Right lobe of liver (tissue), 6 donors: ENCODE measurements at regions not wholly inside any gene's neighbourhood (a gene's known extent, or its start where the extent isn't known, plus 50 kb on each side); places are given as distances from the start of the nearest gene placed in this dataset.

Experiments used
- ATAC-seq, 4 donors: fragments of 200-7000 bp; cut with Tn5 transposase; one replicate each; pipeline ENCODE4 v1.9.1; 2020; ENCODE audit warnings: mild to moderate bottlenecking in 4 of 4, moderate library complexity in 4 of 4
- DNase-seq, 3 donors: peaks; one replicate each; pipeline ENCODE4 v3.0.0-alpha.2; 2020
- H3K27ac ChIP-seq, 3 donors: fragments of 200-600 bp; one replicate each; pipeline ENCODE4 v1.8.0; 2022
- H3K27me3 ChIP-seq, 2 donors: fragments of 200-600 bp; one replicate each; pipeline ENCODE4 v1.8.0; 2022
- H3K36me3 ChIP-seq, 4 donors: fragments of 200-600 bp; sonication (generic) in 1 of 4; one replicate each; pipeline versions ENCODE4 v1.5.1 to v1.8.0; 2017 to 2022; ENCODE audit warnings: control low read depth in 1 of 4
- H3K4me1 ChIP-seq, 4 donors: fragments of 200-600 bp; sonication (generic) in 1 of 4; one replicate each; pipeline versions ENCODE4 v1.5.1 to v1.8.0; 2017 to 2022; ENCODE audit warnings: control low read depth in 1 of 4
- H3K4me3 ChIP-seq, 3 donors: fragments of 200-600 bp; one replicate each; pipeline ENCODE4 v1.8.0; 2022
- H3K9me3 ChIP-seq, 4 donors: fragments of 200-600 bp; sonication (generic) in 1 of 4; one replicate each; pipeline versions ENCODE4 v1.5.1 to v1.8.0; 2017 to 2022; ENCODE audit warnings: control low read depth in 1 of 4
- CTCF ChIP-seq, 4 donors: fragments of 200-600 bp in 3 of 4; fragments of 450-650 bp in 1 of 4; IDR thresholded peaks; one replicate each; pipeline versions ENCODE4 v1.5.1 to v1.8.0; 2016 to 2022; ENCODE audit warnings: antibody characterized with exemption in 4 of 4, mild to moderate bottlenecking in 2 of 4
- POLR2A ChIP-seq: fragments of 450-650 bp; IDR thresholded peaks from one replicate; pipeline ENCODE4 v1.6.1; 2017; ENCODE audit warnings: antibody characterized with exemption, mild to moderate bottlenecking
- WGBS: methylation state at CpG from one replicate; pipeline ENCODE4 v1.1.6; 2018; ENCODE audit warnings: low coverage, low lambda C conversion rate; ENCODE audit not compliant: insufficient coverage; ENCODE audit errors: missing lambda C conversion rate; 5-methylcytosine and 5-hydroxymethylcytosine counted together
- intact Hi-C, 2 donors: fragments of 100-400 bp; cut with DNase I; formaldehyde crosslinking; loops; one replicate each; pipeline versions ENCODE4 v1.11.2 to v1.14.1; 2022
- donor health status: DM: no; HTN: yes; CAD: no.
- donor health status: DM: no; HTN: no; CAD: no.
- donor health status: DM: no; HTN: no; CAD: no.
- donor health status: DM: no; HTN: yes; CAD: no.
- donor health status: DM: no; HTN: yes; CAD: no.

GRCh38 chr7:21253740-21254687 is 173.9 kb upstream of the SP4 start:
- Histone ChIP-seq H3K27ac (no peak overlapping the region), H3K9me3 (no peaks in the 10 kb centered on the region), H3K4me1 (no peaks in the 10 kb centered on the region), H3K27me3 (peaks cover 0 to 21% of the 10 kb centered on the region in 2 donors), H3K36me3 (no peaks in the 10 kb centered on the region), H3K4me3 (no peak overlapping the region)
- peak; percentile 25 to 52 (median 51) for DNase-seq
- TF ChIP-seq CTCF (IDR thresholded peaks at IDR 0.05) (peak; percentile 41 to 77 (median 64)), POLR2A (no peak)
- ATAC-seq = peak; percentile 80 to 86 (median 84)
- 8% methylated on average over 18 of the region's 18 CpGs for WGBS
- intact Hi-C loops = loop anchor here in 1 of 2 donors (5.0 kb wide), 1 partner anchor 253 kb away; no protein-coding TSS in a partner anchor

GRCh38 chr7:21256310-21256877 is 171.5 kb upstream of the SP4 start:
- TF ChIP-seq POLR2A (no peak), CTCF (IDR thresholded peaks at IDR 0.05) (peak; percentile 43 to 62 (median 51))
- Histone ChIP-seq H3K27me3 (peaks cover 0 to 21% of the 10 kb centered on the region in 2 donors), H3K4me3 (no peak overlapping the region), H3K4me1 (no peaks in the 10 kb centered on the region), H3K27ac (no peak overlapping the region), H3K36me3 (no peaks in the 10 kb centered on the region), H3K9me3 (no peaks in the 10 kb centered on the region)
- intact Hi-C loops = no loop called here
- 4% methylated on average over 3 of the region's 3 CpGs for WGBS
- DNase-seq = no peak
- ATAC-seq = peak in 2 of 4 donors; percentile 38 to 41

- Histone ChIP-seq H3K27me3 (peaks cover 0 to 5% of the 10 kb centered on the region in 2 donors), H3K36me3 (no peaks in the 10 kb centered on the region), H3K27ac (no peak overlapping the region), H3K4me3 (no peak overlapping the region), H3K9me3 (no peaks in the 10 kb centered on the region), H3K4me1 (no peaks in the 10 kb centered on the region)
- no peak for TF ChIP-seq POLR2A
- no peak for TF ChIP-seq CTCF (IDR thresholded peaks at IDR 0.05)
- intact Hi-C loops = loop anchor here in 1 of 2 donors (10.0 kb wide), 1 partner anchor 244 kb away; no protein-coding TSS in a partner anchor
- DNase-seq = no peak
- 20% methylated on average over 1 of the region's 1 CpG for WGBS
- no peak for ATAC-seq
Measured at GRCh38 chr7:21260939-21261338, 166.9 kb upstream of the SP4 start.

- Histone ChIP-seq H3K4me3 (no peak overlapping the region), H3K27ac (no peak overlapping the region), H3K9me3 (no peaks in the 10 kb centered on the region), H3K27me3 (no peaks in the 10 kb centered on the region), H3K4me1 (no peaks in the 10 kb centered on the region), H3K36me3 (no peaks in the 10 kb centered on the region)
- no peak for TF ChIP-seq POLR2A
- peak; percentile 35 to 45 (median 40) for TF ChIP-seq CTCF (IDR thresholded peaks at IDR 0.05)
- DNase-seq (peak in 2 of 3 donors; percentile 29 to 45), ATAC-seq (peak; percentile 44 to 69 (median 64))
- intact Hi-C loops = loop anchor here in 1 of 2 donors (10.0 kb wide), 1 partner anchor 243 kb away; no protein-coding TSS in a partner anchor
- 28% methylated on average over 9 of the region's 9 CpGs for WGBS
Measured at GRCh38 chr7:21261627-21262594, 166.0 kb upstream of the SP4 start.
